HG03103 (cell line): ENCODE measurements at regions not wholly inside any gene's neighbourhood (a gene's known extent, or its start where the extent isn't known, plus 50 kb on each side); places are given as distances from the start of the nearest gene placed in this dataset.

Source experiments
- ATAC-seq: cut with Tn5 transposase; IDR thresholded peaks from one replicate; pipeline ENCODE4 v1.9.1; 2021; ENCODE audit warnings: low read depth; ENCODE audit not compliant: unreplicated experiment

GRCh38 chr2:163877316-163877715 lies 141.5 kb upstream of the FIGN start:
- ATAC-seq = no peak

- ATAC-seq = no peak
Observed at GRCh38 chr2:163863073-163863472, 127.3 kb upstream of the FIGN start.

- no peak for ATAC-seq
Observed at GRCh38 chr2:163859951-163860350, 124.1 kb upstream of the FIGN start.

- no peak for ATAC-seq
Observed at GRCh38 chr2:163856941-163857340, 121.1 kb upstream of the FIGN start.

GRCh38 chr2:163852616-163853015 lies 116.8 kb upstream of the FIGN start:
- no peak for ATAC-seq

GRCh38 chr2:163849756-163850435 lies 114.1 kb upstream of the FIGN start:
- ATAC-seq = no peak

- no peak for ATAC-seq
Observed at GRCh38 chr2:163838890-163839289, 103.1 kb upstream of the FIGN start.

GRCh38 chr2:163836167-163836566 lies 100.4 kb upstream of the FIGN start:
- no peak for ATAC-seq

GRCh38 chr2:163834841-163835240 lies 99.0 kb upstream of the FIGN start:
- ATAC-seq = no peak

GRCh38 chr2:163834221-163834620 lies 98.4 kb upstream of the FIGN start:
- no peak for ATAC-seq

- ATAC-seq = no peak
Observed at GRCh38 chr2:163828771-163829170, 93.0 kb upstream of the FIGN start.

GRCh38 chr2:163822033-163822432 lies 86.2 kb upstream of the FIGN start:
- ATAC-seq = no peak

GRCh38 chr2:163812926-163813520 lies 77.2 kb upstream of the FIGN start:
- ATAC-seq = no peak

- no peak for ATAC-seq
Observed at GRCh38 chr2:163808406-163808805, 72.6 kb upstream of the FIGN start.

- no peak for ATAC-seq
Observed at GRCh38 chr2:163802284-163802683, 66.5 kb upstream of the FIGN start.

GRCh38 chr2:163801486-163801885 lies 65.7 kb upstream of the FIGN start:
- no peak for ATAC-seq

- ATAC-seq = no peak
Observed at GRCh38 chr2:163800951-163801381, 65.2 kb upstream of the FIGN start.

GRCh38 chr2:163799807-163800206 lies 64.0 kb upstream of the FIGN start:
- no peak for ATAC-seq

- no peak for ATAC-seq
Observed at GRCh38 chr2:163794635-163795034, 58.8 kb upstream of the FIGN start.
